ENCODE measurements at regions not wholly inside any gene's neighbourhood (a gene's known extent, or its start where the extent isn't known, plus 50 kb on each side); places are given as distances from the start of the nearest gene placed in this dataset.

DNA sequence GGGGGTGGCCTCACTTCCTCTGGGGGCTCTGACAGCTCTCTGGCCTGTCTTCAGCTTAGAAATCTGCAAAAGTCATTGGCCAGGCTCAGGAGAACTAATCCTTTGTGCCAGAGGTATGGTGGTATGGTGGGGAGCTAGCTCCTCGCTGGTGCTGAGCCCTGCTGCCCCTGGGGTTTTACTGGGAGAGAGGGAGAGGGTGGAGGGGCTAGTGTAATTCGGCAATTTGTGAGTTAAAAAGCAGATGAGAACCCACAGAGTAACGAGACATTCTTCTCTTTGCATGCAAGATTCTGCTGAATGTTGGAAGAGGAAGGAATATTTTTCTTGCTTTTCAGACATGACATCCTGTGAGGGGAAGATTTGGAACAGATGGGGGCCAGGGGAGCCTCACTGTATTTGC is 65.5 kb upstream of the SPRY4 start:
- no peak overlapping the region for H3K27ac Mint-ChIP-seq (ENCODE audit: unreplicated experiment)
- H3K4me1 Mint-ChIP-seq (ENCODE audit: unreplicated experiment): peaks cover 31% of the 10 kb centered on the region
- H3K36me3 Mint-ChIP-seq (ENCODE audit: low read depth, unreplicated experiment): peaks cover 7% of the 10 kb centered on the region
- peaks cover 3% of the 10 kb centered on the region for H3K9me3 Mint-ChIP-seq (ENCODE audit: unreplicated experiment)
- TF ChIP-seq, protein P1, sequence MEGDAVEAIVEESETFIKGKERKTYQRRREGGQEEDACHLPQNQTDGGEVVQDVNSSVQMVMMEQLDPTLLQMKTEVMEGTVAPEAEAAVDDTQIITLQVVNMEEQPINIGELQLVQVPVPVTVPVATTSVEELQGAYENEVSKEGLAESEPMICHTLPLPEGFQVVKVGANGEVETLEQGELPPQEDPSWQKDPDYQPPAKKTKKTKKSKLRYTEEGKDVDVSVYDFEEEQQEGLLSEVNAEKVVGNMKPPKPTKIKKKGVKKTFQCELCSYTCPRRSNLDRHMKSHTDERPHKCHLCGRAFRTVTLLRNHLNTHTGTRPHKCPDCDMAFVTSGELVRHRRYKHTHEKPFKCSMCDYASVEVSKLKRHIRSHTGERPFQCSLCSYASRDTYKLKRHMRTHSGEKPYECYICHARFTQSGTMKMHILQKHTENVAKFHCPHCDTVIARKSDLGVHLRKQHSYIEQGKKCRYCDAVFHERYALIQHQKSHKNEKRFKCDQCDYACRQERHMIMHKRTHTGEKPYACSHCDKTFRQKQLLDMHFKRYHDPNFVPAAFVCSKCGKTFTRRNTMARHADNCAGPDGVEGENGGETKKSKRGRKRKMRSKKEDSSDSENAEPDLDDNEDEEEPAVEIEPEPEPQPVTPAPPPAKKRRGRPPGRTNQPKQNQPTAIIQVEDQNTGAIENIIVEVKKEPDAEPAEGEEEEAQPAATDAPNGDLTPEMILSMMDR (IDR thresholded peaks at IDR 0.05; ENCODE audit: unreplicated experiment): no peak
- no peak for DNase-seq (ENCODE audit: low spot score)
- no peaks in the 10 kb centered on the region for H3K27me3 Mint-ChIP-seq (ENCODE audit: unreplicated experiment)
- no peak overlapping the region for H3K4me3 Mint-ChIP-seq (ENCODE audit: unreplicated experiment)

DNA sequence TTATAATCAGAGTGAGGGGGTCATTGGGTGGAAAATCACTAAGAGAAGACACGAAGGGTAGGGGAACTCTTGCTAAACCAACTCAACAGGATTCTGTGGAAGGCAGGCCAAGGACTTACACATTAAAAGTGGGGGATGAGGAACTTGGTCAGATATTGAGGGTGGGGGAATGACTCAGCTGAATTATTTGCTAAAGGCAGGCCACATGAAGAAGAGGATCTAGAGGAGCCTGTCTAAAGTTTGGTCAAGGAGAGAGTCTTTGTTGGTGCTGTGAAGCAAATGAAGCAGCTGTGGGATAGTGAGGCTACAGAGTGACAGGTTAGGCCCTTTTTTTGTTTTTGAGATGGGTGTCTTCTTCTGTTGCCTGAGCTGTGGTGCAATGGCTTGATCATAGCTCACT is 63.9 kb upstream of the SPRY4 start:
- Mint-ChIP-seq H3K9me3 (ENCODE audit: unreplicated experiment) (no peaks in the 10 kb centered on the region), H3K36me3 (ENCODE audit: low read depth, unreplicated experiment) (peaks cover 3% of the 10 kb centered on the region), H3K27ac (ENCODE audit: unreplicated experiment) (no peak overlapping the region), H3K4me3 (ENCODE audit: unreplicated experiment) (no peak overlapping the region), H3K27me3 (ENCODE audit: unreplicated experiment) (no peaks in the 10 kb centered on the region), H3K4me1 (ENCODE audit: unreplicated experiment) (peaks cover 31% of the 10 kb centered on the region)
- TF ChIP-seq, protein P1 (IDR thresholded peaks at IDR 0.05; ENCODE audit: unreplicated experiment): no peak
- no peak for DNase-seq (ENCODE audit: low spot score)

- TF ChIP-seq, protein P1 (IDR thresholded peaks at IDR 0.05; ENCODE audit: unreplicated experiment): no peak
- Mint-ChIP-seq H3K4me1 (ENCODE audit: unreplicated experiment) (peaks cover 31% of the 10 kb centered on the region), H3K4me3 (ENCODE audit: unreplicated experiment) (no peak overlapping the region), H3K27ac (ENCODE audit: unreplicated experiment) (no peak overlapping the region), H3K36me3 (ENCODE audit: low read depth, unreplicated experiment) (no peaks in the 10 kb centered on the region), H3K27me3 (ENCODE audit: unreplicated experiment) (peaks cover 2% of the 10 kb centered on the region), H3K9me3 (ENCODE audit: unreplicated experiment) (no peaks in the 10 kb centered on the region)
- no peak for DNase-seq (ENCODE audit: low spot score)
Measured at GRCh38 chr5:142387024-142387682, 62.3 kb upstream of the SPRY4 start.

DNA sequence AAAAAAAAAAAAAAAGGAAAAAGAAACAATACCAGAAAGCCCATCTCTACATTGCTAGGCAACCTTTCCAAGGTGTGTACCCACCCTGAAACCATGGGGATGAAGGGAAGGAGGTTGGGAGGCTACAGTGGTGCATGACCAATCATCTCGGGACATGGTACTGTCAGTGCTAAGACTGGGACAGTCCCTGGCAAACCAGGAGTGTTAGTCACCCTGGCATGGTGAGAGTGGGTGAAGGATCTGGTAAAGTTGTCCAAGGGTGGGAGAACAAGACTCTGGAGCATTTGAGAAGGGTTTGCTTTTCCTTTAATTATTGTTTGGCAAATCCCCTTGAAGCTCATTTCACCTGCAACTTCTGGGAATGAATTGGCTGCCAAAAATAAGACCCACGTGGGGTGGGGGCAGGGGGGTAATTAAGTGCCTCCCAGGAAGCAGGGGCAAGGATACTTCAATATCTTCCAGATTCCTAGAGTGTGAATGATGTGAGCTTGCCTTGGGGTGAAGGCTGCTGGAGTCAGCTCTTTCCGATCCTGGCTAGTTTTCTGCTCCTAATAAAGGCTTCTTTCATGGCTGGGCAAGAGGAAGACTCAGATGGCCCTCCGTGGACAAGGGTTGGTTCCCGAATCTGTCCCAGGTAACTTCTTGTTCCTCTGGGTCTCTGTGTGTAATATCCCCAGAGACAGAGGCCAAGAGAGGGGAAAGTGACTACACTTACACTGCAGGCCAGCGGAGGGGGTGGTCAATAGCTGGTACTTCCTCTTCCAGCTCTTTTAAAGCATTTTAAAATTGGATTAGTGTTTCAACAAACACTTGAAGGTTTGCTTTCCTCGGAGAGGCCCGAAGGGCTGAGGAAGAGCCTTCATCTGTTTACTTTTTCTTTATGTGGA is 61.6 kb upstream of the SPRY4 start:
- H3K27me3 Mint-ChIP-seq (ENCODE audit: unreplicated experiment): peaks cover 2% of the 10 kb centered on the region
- no peak overlapping the region for H3K4me3 Mint-ChIP-seq (ENCODE audit: unreplicated experiment)
- H3K36me3 Mint-ChIP-seq (ENCODE audit: low read depth, unreplicated experiment): no peaks in the 10 kb centered on the region
- no peaks in the 10 kb centered on the region for H3K9me3 Mint-ChIP-seq (ENCODE audit: unreplicated experiment)
- H3K27ac Mint-ChIP-seq (ENCODE audit: unreplicated experiment): no peak overlapping the region
- peaks cover 29% of the 10 kb centered on the region for H3K4me1 Mint-ChIP-seq (ENCODE audit: unreplicated experiment)
- DNase-seq (ENCODE audit: low spot score): no peak
- TF ChIP-seq, protein P1 (IDR thresholded peaks at IDR 0.05; ENCODE audit: unreplicated experiment): no peak

GRCh38 chr5:142385194-142385593 is 60.4 kb upstream of the SPRY4 start:
- H3K9me3 Mint-ChIP-seq (ENCODE audit: unreplicated experiment): no peaks in the 10 kb centered on the region
- H3K27me3 Mint-ChIP-seq (ENCODE audit: unreplicated experiment): peaks cover 2% of the 10 kb centered on the region
- H3K4me1 Mint-ChIP-seq (ENCODE audit: unreplicated experiment): peaks cover 18% of the 10 kb centered on the region
- H3K27ac Mint-ChIP-seq (ENCODE audit: unreplicated experiment): no peak overlapping the region
- DNase-seq (ENCODE audit: low spot score): no peak
- TF ChIP-seq, protein P1 (IDR thresholded peaks at IDR 0.05; ENCODE audit: unreplicated experiment): no peak
- no peaks in the 10 kb centered on the region for H3K36me3 Mint-ChIP-seq (ENCODE audit: low read depth, unreplicated experiment)
- H3K4me3 Mint-ChIP-seq (ENCODE audit: unreplicated experiment): no peak overlapping the region

All from endothelial cell (in vitro differentiated cells).